Suppressor macrophage treated with lipopolysaccharide for 1 hour (primary cell): ENCODE measurements at regions not wholly inside any gene's neighbourhood (a gene's known extent, or its start where the extent isn't known, plus 50 kb on each side); places are given as distances from the start of the nearest gene placed in this dataset.
"Not testable (repeated sequence)": the region's sequence is repeated elsewhere in the genome, so short reads cannot be mapped to it uniquely, and the experiment has no call there.

Experiments used
- DNase-seq, 3 donors: peaks; one replicate each; pipeline ENCODE4 v3.0.0-alpha.2; 2020 to 2022

GRCh38 chr19:29154163-29154562 is 58.8 kb downstream of the UQCRFS1 start:
- no peak for DNase-seq

GRCh38 chr19:29145756-29146155 is 67.2 kb downstream of the UQCRFS1 start:
- no peak for DNase-seq

- DNase-seq, result no peak
Measured at GRCh38 chr19:29143183-29143582, 69.8 kb downstream of the UQCRFS1 start.

DNA sequence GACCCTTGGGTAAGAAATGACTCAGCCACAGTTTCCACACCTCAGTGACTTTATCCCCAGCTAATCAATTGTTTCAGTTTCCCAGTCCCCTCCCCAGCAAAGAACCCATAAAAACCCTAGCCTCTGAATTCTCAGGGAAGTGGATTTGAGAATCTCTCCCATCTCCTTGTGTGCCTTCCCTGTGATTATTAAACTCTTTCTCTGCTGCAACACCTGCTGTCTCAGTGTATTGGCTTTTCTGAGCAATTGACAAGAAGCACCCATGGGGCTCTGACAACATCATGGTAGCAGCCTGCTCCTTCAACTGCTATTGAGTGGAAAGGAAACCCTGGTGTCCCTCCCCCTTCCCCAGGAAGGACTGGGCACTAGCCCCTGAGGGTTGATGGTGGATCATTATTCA is 73.7 kb downstream of the UQCRFS1 start:
- DNase-seq, result no peak

- DNase-seq, result not testable (repeated sequence)
Measured at GRCh38 chr19:29138206-29138605, 74.7 kb downstream of the UQCRFS1 start.

GRCh38 chr19:29131456-29131855 is 81.5 kb downstream of the UQCRFS1 start:
- DNase-seq, result no peak

DNA sequence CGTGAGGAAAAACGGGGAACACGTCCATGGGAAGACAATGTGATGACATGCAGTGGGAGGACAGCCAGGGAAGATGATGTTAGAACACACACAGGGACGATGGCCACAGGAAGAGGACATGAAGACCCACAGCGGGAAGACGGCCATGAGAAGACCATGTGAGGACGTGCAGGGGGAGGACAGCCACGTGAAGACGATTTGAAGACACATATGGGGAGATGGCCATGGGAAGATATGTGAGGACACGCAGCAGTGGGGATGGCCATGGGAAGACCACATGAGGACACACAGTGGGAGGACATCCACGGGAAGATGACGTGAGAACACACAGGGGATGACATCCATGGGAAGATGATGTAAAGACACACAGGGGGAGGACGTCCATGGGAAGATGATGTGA is 83.8 kb downstream of the UQCRFS1 start:
- no peak for DNase-seq

DNA sequence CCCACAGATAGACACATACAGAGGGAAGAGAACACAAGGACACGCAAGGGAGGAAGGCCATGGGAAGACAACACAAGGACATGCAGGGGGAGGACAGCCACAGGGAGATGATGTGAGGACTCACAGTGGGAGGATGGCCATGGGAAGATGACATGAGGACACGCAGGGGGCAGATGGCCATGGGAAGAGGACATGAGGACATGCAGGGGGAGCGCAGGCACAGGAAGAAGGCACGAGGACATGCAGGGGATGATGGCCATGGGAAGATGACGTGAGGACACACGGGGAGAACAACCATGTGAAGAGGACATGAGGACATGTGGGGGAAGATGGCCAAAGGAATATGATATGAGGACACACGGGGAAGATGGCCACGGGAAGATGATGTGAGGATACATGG is 84.7 kb downstream of the UQCRFS1 start:
- no peak for DNase-seq

- DNase-seq, result no peak
Measured at GRCh38 chr19:29122185-29122584, 90.8 kb downstream of the UQCRFS1 start.

DNA sequence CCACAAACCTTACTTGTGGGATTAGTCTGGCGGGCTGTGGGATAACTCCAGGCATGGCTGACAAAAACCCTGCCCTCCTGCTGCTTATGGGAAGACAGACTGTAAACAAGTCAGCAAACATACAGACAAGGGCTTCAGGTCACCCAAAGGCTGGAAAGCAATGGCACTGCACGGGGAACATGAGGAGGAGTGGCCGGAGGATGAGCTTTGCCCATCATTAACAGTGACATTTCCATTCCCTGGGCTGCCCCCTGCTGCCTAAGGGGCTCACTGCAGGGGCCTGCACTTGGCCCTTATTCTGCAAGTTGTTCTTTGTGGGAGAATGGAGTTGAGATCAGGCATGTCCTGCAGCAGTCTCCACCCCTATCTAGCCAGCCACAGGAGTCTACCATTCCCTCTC is 91.3 kb downstream of the UQCRFS1 start:
- DNase-seq, result no peak

DNA sequence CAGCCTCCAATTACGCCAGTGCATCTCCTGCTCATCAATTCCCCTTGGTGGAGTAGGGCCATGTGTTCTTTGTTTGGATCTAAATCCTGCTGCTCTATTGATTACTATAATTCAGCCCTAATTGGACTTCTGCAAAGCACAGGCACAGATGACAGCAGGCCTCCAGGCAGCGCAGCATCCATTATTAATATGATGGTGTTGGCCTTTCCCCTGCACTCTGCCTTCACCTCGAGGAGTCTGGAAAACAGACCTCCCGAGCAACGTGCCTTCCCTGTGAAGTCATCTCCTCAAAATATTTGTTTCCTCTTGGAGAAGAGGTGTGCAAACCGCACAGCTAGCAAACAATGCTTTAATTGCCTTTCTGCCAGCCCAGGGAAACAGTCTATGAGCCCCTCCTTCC is 92.5 kb downstream of the UQCRFS1 start:
- DNase-seq, result no peak

DNA sequence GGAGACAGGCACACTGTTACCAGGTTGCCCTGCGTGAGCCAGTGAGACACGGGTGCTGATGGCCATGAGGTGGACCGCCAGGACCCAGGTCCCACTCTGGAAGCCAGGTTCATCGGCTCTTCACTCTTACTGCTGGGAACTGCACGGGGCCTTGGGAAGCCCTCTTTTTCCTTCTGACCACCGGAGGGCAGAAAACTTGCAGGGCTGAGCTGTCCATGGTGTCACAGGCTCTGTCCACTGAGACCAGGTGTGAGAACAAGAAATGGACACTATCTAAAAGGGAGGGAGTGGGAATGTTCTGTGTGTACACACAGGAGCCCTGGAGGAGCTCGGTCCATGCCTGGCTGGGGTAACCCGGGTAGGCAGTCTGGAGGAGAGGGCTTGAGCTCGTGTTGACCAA is 93.4 kb downstream of the UQCRFS1 start:
- no peak for DNase-seq

DNA sequence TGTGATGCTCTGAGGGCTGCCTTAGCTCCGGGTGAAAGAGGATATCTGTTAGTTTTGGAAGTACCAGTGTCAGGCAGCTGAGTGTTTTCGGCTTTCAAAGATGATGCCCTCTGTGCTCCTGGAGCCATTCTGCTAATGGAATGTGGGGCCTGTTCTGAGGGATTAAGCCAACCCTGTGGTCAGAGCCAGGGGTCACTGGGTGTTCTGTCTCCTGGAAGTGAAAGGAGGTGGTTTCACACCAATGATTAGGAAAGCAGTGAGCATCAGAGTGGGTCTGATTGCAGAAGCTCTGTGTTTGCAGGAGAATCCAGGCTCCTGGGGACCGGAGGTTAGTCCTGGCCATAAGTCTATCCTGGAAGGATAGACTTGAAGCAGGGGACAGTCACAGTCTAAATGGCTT is 94.6 kb downstream of the UQCRFS1 start:
- DNase-seq, result no peak

GRCh38 chr19:29117926-29118325 is 95.0 kb downstream of the UQCRFS1 start:
- DNase-seq, result no peak

GRCh38 chr19:29115181-29115580 is 97.8 kb downstream of the UQCRFS1 start:
- DNase-seq, result no peak

DNA sequence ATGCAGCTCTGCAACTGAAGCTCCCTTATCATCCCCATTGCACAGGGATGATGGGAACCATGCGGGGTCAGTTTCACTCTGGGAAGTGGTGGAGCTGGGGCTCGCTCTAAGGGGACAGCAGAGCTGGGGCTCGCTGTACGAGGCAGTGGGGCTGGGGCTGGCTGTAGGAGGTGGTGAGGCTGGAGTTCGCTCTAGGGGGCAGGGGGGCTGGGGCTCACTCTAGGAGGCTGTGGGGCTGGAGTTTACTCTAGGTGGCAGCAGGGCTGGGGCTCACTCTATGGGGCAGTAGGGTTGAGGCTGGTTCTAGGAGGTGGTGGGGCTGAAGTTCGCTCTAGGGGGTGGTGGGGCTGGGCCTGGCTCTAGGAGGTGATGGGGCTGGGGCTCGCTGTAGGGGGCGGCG is 99.1 kb downstream of the UQCRFS1 start:
- DNase-seq, result no peak

DNA sequence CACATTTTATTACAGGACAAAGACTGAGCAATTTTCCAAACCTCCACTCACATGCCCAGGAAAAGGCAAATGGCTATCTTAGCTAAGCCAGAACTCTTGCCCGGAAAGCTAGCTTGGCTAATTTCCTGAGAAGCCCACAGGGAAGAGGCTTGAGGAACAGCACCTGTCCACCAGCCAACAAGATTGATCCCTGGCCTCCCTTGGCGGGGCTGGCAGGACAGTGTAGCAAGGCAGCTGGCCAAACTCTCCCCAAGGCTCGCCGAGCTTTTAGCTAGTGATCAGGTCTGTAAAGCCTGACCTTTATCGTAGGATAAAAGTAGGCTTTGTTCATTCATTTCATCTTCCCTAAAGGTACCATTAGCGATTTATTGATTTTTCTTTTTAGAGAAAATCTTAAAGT is 101.4 kb downstream of the UQCRFS1 start:
- no peak for DNase-seq

DNA sequence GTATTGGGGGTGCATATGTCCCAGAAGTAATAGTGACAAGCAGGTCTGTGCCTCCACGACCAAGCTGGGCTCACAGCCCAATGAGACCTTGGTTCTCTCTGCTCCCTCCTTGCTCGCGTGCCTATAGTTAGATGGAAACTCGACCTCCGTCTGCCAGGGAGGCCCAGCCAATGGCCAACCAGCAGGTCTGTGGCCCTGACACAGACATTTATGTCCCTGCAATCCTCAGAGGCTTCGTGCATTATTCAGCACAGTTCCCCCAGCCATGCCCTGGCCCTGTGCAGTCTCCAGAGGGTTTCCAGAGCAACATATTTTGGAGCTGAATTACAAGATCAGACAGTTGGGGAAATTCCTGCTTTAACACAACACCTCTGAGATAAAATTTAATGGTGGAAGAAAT is 105.1 kb downstream of the UQCRFS1 start:
- DNase-seq, result no peak

DNA sequence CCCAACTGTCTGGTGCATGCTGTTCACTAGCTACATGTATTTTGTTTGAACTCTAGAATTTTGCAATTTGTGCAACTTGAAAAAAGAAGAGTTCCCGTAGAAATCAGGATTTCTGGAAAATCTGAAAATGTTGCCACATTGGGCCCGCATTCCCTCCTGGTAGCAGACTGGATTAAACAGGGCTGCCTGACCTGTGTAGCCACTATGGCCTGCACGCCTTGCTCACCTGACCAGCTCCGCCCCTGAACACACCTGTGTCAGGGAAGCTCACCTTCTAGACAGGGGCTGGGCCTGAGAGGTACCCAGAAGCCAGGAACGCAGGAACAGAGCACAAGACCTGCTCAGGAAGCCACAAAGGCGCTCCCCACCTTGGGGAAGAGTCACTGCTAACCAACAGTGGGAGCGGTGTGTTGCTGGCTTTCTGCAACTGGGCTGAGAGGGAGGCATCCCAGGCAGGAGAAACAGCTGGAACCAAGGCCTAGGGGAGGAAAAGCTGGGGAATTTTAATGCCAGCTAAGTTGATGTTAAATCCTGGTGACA is 106.5 kb downstream of the UQCRFS1 start:
- DNase-seq, result no peak

GRCh38 chr19:29105629-29106292 is 107.2 kb downstream of the UQCRFS1 start:
- DNase-seq, result no peak

DNA sequence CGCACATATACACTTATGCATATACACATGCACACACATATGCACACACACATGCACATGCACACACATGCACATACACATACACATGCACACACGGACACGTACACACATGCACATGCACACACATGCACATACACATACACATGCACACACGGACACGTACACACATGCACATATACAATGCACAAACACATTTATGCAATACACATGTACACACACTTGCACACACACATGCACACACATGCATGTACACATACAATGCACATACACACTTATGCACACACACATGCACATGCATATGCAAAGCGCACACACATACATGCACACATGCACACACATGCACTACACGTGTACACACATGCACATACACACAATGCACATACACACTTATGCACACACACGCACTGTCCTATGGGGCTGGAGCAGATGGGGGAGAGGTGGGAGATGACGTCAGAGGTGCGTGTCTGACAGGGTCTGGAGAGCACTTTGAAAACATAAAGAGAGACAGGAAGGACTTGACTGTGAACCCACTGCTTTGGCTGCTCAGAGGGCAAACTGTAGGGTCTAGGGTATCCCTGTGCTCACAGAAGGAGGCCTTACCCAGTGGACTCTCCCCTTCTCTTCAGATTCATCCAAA is 108.2 kb downstream of the UQCRFS1 start:
- no peak for DNase-seq

DNA sequence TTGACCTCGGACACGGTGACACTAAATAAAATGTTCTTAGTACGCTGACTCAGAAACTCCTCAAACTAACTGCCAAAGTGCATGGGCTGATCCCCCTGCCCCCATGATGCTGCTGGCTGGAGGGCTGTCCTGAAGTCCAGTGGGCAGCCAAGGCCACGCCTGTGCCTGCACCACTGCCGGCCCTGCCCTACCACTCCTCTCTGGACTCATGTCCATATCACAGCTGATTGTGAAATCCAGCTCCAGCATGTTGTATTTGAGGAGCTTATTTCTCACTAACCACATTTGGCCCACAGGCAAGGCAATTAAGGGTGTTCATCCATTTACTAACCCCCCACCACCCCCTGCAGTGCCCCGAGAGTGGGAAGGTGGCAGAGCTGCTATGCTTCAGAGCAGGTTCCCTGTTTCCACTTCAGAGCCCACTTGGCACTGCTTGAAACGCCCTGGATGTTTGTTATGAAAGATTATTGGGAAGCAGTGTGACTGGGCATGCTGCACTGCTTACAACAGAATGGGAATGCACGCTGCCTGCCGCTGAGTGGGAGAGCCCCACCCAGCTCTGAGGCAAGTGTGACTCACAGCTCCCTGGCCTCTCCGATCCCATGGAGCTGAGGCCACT is 114.0 kb downstream of the UQCRFS1 start:
- DNase-seq, result peak in 1 of 3 donors; percentile 3

GRCh38 chr19:29098091-29098490 is 114.9 kb downstream of the UQCRFS1 start:
- no peak for DNase-seq

DNA sequence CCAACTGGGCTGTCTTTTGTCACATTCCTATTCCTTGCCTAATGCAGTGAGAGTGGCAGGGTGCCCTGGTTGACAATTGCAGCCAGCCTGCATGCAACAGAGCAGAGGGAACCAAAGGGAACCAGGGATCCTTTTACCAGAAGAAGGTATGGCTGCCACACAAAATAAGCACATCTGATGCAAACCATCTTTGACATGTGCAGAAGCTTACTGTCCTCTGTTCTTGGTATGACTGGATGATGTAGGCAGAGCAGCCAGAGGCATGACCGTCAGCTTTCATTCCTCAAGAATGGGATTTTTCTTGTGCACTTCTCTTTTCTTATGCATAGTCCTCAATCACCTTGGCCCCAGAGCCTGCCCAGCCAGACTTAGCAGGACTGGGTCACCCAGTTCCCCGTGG is 116.1 kb downstream of the UQCRFS1 start:
- DNase-seq, result no peak
